GM18907 (cell line): ENCODE measurements at regions not wholly inside any gene's neighbourhood (a gene's known extent, or its start where the extent isn't known, plus 50 kb on each side); places are given as distances from the start of the nearest gene placed in this dataset.

Experiments used
- ATAC-seq: cut with Tn5 transposase; IDR thresholded peaks from one replicate; pipeline ENCODE4 v1.9.1; 2021; ENCODE audit warnings: mild to moderate bottlenecking, moderate library complexity; ENCODE audit not compliant: unreplicated experiment

- ATAC-seq: no peak
Measured at GRCh38 chr2:121860033-121860757, 104.7 kb downstream of the TSN start.

GRCh38 chr2:121860758-121861227 is 105.3 kb downstream of the TSN start:
- ATAC-seq: no peak

GRCh38 chr2:121862286-121862685 is 106.8 kb downstream of the TSN start:
- no peak for ATAC-seq

DNA sequence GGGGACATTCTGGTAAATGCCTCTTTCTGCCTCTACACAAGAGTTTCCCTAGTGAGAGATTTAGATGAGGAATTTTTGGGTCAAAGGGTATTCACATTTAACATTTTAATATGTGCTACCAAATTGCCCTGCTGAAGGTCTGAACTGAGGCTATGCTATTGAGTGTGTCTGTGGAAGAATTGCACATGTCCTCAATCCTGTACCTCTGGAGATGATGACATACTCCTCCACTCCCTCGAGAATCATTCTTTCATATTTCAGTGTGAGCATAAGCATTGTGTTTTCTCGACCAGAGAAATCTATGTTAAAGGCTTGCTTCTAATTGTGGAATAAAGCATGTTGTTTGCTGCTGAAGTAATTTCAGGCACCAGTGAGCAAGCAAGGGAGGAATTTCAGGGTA is 110.5 kb downstream of the TSN start:
- no peak for ATAC-seq

DNA sequence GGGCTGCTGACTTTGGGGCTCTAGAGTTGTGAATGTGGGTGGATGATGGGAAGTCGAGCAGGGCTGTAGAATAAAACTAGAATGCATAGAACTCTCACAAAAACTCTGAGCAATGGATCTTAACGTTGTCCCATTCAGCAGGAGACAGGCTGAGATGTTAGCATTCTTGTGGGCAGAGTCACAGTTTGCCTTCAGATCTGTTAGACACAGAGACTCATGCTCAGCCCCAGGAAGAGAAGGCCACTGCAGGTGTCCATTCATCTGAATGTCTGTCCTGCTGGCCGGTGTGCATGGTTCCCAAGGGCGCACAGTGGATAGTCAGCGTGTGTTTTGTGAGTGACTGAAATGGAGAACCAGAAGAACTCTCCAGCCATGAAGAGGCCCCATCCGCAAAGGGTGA is 111.3 kb downstream of the TSN start:
- ATAC-seq: no peak

GRCh38 chr2:121868652-121869051 is 113.2 kb downstream of the TSN start:
- ATAC-seq: no peak

- no peak for ATAC-seq
Measured at GRCh38 chr2:121869363-121869762, 113.9 kb downstream of the TSN start.

DNA sequence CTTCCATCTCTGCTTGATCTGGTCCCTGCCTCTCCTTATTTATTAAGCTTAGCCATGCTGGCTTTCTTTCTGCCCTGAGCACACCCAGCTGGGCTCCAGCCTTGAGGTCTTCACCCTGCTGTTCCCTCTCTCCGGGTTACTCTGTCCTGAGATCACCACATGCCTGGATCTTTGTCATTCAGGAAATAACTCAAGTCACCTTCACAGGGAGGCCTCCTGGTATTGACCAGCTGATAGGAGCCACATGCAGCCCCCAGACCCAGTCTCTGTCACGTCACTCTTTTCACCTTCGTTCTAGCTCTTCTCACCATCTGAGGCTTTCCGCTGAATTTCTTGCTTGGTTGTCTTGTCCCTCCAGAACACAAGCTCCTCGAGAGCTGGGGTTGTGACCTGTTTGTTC is 114.4 kb downstream of the TSN start:
- ATAC-seq: no peak

DNA sequence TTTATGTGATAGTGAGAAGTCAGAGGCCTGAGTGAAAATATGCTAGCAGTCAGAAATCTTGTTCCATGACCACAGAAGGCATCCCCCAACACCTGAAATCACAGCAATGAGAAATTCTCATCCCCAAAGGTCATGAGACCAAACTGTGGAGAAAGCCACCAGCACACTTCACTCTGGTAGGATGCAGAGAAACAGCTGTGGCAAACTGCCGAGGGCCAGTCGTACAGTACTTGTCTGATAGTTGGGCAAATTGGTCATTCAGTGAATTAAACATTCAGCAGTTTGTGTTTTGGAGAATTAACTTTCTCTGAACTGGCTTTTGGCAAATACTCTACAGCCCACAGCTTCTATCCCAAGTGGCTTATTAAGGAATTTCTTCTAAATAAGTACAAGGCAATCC is 117.2 kb downstream of the TSN start:
- ATAC-seq: no peak

DNA sequence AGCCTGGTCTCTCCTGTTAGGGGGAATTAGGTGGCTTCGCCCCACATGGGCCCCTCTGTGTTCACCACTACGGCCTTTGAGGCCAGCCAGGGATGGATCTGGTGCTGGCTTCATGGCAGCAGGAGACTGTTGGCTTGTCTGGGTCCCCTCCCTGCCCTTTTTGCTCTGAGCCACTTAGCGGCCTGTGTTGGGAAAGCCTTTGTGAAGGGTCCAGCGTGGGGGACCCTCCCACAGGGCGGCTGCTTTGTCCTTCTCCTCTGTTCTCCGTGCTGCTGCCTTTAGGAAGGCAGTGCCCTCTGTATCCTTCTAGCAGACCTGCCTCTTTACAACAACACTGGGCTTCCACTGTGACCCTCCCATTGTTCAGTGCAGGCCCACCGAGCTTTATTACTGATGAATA is 118.4 kb downstream of the TSN start:
- no peak for ATAC-seq

- no peak for ATAC-seq
Measured at GRCh38 chr2:121875585-121876185, 120.2 kb downstream of the TSN start.

DNA sequence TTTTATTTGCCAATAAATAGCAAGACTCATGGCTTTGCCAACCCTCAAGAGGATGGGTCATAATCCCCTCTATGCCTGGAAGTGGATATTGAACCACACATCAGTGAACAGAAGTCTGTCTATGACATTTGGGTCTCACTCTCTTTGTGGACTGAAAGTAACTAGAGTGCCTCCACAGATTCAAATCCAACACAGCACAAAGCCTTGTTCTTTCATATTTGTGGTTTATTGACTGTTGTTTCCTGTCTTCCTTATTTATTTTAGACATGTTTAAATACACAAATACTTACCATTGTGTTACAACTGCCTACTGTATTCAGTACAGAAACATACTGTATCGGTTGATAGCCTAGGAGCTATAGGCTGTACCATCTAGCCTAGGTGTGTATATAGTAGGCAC is 121.9 kb downstream of the TSN start:
- no peak for ATAC-seq

- no peak for ATAC-seq
Measured at GRCh38 chr2:121880283-121880682, 124.8 kb downstream of the TSN start.

- no peak for ATAC-seq
Measured at GRCh38 chr2:121881038-121881437, 125.6 kb downstream of the TSN start.

DNA sequence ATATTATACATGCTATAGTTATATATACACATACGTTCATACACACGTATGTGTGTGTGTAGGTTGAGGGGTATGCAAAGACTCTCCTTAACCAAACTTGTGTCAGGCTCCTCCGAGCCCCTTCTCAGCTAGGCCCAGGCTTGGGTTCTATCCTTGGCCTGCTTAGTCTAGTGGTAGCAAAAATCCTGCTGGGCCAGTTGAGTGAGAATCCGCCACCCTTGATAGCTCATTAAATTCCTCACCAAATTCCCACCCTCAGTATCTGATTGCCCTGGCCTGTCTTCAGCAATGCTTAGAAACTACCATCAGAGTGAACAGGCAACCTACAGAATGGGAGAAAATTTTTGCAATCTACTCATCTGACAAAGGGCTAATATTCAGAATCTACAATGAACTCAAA is 126.5 kb downstream of the TSN start:
- ATAC-seq: no peak

GRCh38 chr2:121884078-121884477 is 128.6 kb downstream of the TSN start:
- ATAC-seq: no peak

GRCh38 chr2:121884511-121884921 is 129.1 kb downstream of the TSN start:
- no peak for ATAC-seq

GRCh38 chr2:121886059-121886458 is 130.6 kb downstream of the TSN start:
- ATAC-seq: no peak

GRCh38 chr2:121887513-121888188 is 132.2 kb downstream of the TSN start:
- peak; percentile 5 for ATAC-seq

GRCh38 chr2:121888189-121888557 is 132.7 kb downstream of the TSN start:
- peak; percentile 79 for ATAC-seq

- ATAC-seq: no peak
Measured at GRCh38 chr2:121890041-121890440, 134.6 kb downstream of the TSN start.
